ENCODE measurements at regions not wholly inside any gene's neighbourhood (a gene's known extent, or its start where the extent isn't known, plus 50 kb on each side); places are given as distances from the start of the nearest gene placed in this dataset.

DNA sequence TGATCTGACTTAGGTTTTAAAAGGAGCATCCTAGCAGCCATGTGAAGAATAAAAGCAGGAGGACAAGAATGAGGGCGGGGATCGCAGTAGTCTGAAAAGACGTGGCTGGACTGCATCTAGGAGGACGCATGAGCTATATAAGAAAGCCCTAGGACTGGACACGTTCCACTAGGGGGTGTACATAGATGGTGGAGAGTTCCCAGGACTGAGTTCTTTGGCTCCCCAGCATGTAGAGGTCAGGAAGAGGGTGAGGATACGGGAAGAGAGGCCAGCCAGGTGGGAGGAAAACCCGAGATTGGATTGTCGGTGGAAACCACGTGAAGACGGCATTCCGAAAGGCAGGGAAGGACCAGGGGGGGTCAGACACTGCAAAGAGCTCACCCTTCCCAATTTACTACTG lies 64.2 kb upstream of the CFAP161 start:
- TF ChIP-seq EZH2phosphoT487 (IDR thresholded peaks at IDR 0.05; ENCODE audit: low read length) (no peak), CTCF (IDR thresholded peaks at IDR 0.05; ENCODE audit: low read length) (no peak), EZH2 (optimal IDR thresholded peaks at IDR 0.05; ENCODE audit: low read depth, low read length) (no peak)
